Left colon (tissue), 2 donors: ENCODE measurements at regions not wholly inside any gene's neighbourhood (a gene's known extent, or its start where the extent isn't known, plus 50 kb on each side); places are given as distances from the start of the nearest gene placed in this dataset.
A peak's percentile ranks its signal among the peaks of the same experiment; 100 is the strongest.
"Not testable (repeated sequence)": the region's sequence is repeated elsewhere in the genome, so short reads cannot be mapped to it uniquely, and the experiment has no call there.

ENCODE experiments used
- ATAC-seq: fragments of 200-7000 bp; cut with Tn5 transposase; one replicate; pipeline ENCODE4 v1.9.1; 2020; ENCODE audit warnings: mild to moderate bottlenecking, moderate library complexity
- DNase-seq, 2 donors: peaks; one replicate each; pipeline ENCODE4 v3.0.0-alpha.2; 2020
- intact Hi-C, 2 donors: fragments of 100-400 bp; cut with DNase I in 1 of 2; cut with micrococcal nuclease in 1 of 2; formaldehyde crosslinking; loops; one replicate each; pipeline versions ENCODE4 v1.11.2 to v1.14.0; 2022; cut with DNase I, micrococcal nuclease
- donor health status: DM: no; HTN: no; CAD: no.
- donor health status: DM: yes; HTN: yes; CAD: no.

DNA sequence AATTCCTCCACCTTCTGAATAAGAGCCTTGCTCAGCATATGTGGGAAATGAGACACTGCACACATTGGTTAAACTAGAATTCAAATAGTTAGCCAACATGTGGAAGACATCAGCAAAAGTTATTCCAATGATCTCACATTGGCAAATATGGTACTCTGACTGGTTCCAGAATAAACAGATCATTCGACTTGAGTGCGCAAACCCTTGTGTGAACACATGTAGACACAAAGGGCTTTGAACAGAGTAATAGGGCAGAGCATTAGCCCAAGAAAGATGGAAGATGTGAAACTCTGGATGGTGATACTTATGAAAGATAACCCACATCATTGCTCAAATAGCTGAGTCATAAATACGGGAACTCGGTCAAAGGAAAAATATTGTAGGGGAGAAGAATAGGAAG lies 1133.4 kb upstream of the SEL1L start:
- DNase-seq = no peak
- ATAC-seq = no peak
- intact Hi-C loops = no loop called here

DNA sequence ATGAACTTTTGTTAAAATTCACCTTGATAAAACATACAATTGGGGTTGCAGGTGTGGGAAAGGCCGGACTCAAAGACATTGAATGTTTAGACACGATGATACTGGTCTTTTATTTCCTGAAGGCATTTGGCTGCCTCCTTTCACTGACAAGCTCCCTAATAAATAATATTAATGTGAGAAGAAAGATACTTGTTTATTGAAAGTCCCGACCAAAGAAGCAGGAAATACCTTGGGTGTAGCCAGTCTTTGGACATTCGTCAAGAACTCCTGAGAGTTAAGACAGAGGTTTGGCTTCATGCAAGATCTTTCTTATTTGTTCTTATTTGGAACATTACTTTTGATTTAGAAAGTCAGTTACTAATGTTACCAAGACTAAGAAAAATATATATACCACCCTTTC lies 1133.8 kb upstream of the SEL1L start:
- intact Hi-C loops = no loop called here
- no peak for ATAC-seq

DNA sequence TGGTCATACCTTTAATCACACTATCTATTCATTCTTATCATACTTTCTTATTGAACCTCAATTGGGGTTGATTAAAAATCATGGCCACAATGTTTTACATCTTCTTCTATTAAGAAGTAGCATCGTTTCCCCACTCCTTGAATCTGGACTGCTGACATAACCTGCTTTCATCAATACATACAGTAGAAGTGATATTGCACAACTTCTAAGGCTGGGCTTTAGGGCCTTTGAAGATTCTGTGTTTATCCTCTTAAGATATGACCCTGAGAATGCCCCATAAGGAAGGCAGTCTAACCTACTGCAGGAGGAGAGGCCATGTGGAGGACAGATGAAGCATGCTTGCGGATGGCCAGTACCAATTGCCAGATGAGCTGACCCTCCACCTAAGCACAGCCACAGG lies 1142.8 kb upstream of the SEL1L start:
- intact Hi-C loops = no loop called here
- ATAC-seq (no peak), DNase-seq (no peak)

More for the DNA sequence above, 1133.8 kb upstream of the SEL1L start:
- no peak for DNase-seq

DNA sequence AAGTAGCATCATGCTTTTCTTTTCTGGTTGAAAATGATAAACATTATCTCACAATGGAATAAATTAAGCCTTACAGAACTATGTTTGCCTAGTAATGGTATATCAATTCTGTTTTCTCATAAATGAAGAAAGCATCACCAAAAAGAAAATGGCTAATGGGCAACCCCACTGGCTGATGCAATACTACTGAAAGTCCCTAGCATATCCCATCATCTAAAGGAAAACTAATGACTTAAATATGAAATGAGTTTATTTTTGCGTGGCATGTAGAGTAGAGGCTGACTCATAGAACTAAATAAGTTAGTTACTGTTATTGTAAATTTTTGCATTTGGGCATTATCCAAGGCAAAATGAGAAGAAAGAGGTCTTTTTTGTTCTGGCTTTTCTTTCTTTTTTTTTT lies 1156.3 kb upstream of the SEL1L start:
- ATAC-seq (no peak), DNase-seq (no peak)
- intact Hi-C loops = no loop called here

DNA sequence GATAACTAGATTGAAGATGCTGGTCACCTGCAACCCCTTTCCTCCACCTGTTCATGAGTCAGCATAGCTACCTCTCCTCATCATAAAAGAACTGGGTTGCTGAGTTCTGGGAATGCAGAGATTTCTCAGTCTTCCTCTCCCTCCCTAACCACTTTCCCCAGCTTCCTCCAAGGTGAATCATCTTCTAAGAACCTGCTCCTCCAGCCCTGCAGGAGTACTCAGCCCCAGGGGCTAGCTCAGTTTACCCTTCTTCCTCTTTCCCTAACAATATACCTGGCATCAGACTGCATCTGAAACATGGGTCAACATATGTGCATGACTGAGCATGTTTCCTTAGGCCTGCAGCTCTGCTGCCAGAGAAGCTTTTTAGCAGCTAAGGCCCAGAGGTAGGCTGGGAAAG lies 1157.5 kb upstream of the SEL1L start:
- DNase-seq, ATAC-seq, intact Hi-C loops: not testable (repeated sequence)

DNA sequence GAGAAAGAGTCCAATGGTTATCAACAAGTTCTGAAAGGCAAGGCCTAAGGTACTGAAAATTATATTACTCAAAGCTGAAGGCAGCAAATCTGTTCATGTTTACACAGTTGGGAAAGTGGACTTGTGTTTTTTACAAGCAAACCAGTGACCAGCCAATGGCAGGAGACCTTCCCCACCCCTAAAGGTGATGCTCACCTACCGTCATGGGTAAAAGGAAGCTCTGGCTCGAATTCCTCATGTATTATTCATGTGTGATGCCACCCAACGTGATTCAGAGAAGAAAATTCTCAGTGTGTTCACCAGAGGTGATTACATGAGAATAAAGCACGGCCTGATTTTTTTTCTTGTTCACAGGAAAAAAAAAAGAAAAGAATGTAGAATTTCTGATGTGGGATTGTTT lies 1161.2 kb upstream of the SEL1L start:
- ATAC-seq = no peak
- intact Hi-C loops = no loop called here
- no peak for DNase-seq

DNA sequence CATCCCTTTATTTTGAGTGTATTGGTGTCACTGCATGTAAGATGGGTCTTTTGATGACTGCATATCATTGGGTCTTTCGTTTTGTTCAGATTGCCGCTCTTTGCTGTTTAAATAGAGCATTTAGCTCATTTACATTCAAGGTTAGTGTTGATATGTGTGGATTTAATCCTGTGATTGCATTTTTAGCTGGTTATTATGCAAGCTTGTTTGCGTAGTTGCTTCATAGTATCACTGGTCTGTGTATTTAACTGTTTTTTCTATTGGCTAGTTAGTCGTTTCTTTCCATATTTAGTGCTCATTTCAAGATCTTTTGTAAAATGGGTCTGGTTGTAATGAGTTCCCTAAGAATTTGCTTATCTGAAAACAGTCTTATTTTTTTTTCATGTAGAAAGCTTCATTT lies 1170.6 kb upstream of the SEL1L start:
- DNase-seq (no peak), ATAC-seq (no peak)
- intact Hi-C loops = no loop called here

DNA sequence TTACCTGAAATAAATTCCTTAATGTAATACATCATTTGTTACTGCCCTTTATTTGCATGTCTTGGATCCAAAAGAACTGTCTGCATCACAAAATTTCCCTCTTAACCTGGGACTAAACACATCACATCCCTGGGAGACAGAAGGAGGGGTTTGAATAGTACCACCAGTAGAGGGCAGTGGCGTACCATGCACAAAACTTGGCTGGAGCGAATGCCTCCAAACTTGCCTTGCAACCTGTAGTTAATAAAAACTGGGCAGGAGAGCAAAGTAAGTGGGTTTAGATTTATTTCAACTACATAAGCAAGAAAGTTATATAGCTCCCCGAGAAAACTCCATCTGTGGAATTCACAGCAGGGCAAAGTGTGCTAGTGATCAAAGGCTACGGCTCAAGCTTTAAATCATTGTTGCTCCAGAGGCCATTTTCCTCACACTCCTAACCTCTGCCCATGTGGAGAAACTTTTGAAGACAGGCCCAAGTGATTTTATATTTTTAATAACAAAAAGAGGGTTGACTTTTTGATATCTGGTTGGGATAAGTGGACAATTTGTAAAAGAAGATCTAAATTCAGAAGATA lies 1176.7 kb upstream of the SEL1L start:
- ATAC-seq (no peak), DNase-seq (peak; percentile 24 to 34)
- intact Hi-C loops = loop anchor here in 1 of 2 donors (5.0 kb wide), 1 partner anchor 187 kb away; no protein-coding TSS in a partner anchor

DNA sequence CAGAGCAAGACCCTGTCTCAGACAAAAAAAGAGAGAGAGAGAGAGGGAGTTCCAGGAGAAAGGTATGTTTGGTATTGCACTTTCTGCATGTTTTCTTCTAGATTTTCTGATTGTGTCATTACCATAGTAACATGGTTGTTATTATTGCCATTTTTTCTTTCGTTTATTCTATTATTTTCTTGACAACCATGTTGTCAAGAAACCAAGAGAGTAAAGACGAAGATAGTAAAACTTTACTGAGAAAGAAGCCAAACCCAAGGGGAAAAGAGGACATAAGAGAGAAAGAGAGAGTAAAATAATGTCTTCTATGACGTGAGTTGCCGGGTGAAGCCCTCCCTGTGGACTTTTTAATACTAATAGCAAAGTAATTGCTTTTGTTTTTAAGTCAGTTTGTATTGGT lies 1186.0 kb upstream of the SEL1L start:
- DNase-seq (no peak), ATAC-seq (no peak)
- intact Hi-C loops = no loop called here

DNA sequence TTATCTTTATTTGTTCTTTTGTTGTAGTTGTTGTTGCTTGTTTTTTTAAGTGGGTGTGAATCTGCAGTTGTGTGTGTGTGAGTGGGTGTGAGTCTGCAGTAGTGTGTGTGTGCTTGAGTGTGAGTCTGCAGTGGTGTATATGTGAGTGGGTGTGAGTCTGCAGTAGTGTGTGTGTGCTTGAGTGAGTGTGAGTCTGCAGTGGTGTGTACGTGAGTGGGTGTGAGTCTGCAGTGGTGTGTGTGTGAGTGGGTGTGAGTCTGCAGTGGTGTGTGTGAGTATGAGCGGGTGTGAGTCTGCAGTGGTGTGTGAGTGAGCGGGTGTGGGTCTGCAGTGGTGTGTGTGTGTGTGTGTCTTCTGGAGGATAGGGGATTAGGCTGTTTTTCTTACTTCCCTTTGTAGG lies 1186.8 kb upstream of the SEL1L start:
- ATAC-seq (no peak), DNase-seq (no peak)
- intact Hi-C loops = no loop called here

DNA sequence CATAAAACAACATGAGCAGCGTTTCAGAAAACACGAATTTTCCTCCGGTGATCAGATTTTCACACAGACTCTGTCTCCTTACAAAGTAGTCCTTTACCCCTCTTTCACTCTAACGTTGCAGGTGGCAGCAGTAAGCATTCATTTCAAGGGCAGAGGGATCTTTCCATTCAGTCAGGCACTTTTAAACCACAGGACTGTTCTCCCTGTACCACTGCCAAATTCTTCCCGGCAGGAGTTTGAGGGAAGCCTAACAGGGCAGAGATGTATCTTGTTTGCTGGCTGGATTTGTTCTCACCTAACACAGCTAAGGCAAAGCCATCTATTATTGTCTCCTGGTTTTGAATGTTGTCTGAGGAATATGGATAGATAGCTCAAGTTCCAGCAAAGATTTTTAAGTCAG lies 1187.3 kb upstream of the SEL1L start:
- intact Hi-C loops = no loop called here
- DNase-seq (no peak), ATAC-seq (no peak)

DNA sequence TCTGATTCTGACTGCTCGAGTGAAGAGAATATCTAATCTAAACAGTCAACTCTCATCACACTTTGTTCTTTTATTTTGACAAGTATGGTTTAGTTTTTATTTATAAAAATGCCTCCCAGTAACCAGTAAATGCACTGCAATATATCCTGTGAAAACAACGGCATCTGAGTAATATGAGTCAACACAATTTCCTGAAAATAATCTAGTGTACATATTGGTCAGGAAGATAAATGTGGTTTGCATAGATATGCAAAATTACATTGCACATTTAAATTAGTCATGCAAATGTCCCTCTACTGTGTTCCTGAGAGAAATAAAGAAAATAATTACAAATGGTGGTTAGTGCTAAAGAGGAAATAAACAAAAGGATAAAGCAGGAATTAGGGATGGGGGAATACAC lies 1190.7 kb upstream of the SEL1L start:
- no peak for DNase-seq
- intact Hi-C loops = no loop called here
- ATAC-seq = no peak

DNA sequence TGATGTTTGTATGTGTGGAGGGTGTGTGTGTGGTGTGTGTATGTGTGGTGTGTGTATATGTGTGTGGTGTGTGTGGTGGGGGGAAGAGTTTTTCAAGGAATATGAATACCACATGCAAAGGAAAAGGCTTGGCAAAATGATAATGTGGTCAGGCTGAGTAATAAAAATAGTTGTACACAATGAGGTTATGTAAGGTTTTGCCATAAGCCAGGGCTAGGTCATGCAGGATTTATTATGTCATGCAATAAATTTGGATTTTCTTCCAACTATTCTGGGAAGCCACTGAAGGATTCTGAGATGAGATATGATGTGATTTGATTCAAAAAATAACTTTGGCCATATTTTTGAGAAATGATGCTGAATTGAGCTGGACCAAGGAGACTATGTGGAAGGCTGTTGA lies 1191.6 kb upstream of the SEL1L start:
- intact Hi-C loops = no loop called here
- DNase-seq = no peak
- no peak for ATAC-seq

DNA sequence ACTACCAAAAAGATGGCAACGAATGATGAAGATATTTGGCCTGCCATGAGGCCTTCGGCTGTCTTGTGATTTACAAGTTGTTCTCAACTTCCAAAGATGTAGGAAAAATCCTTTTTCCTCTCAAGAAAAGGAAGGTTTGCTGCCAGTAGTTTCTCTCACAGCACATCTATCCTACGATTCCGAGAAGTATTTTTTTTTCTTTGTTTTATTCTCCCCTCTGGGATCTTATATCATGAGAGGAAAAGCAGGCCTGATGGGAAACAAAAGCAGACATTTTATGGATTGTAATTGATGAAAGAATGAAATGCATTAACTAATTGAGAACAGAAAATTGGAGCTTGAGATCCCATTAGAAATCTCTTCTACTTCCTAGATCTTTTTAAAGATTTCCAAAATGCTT lies 1197.9 kb upstream of the SEL1L start:
- DNase-seq = no peak
- ATAC-seq = no peak
- intact Hi-C loops = no loop called here

DNA sequence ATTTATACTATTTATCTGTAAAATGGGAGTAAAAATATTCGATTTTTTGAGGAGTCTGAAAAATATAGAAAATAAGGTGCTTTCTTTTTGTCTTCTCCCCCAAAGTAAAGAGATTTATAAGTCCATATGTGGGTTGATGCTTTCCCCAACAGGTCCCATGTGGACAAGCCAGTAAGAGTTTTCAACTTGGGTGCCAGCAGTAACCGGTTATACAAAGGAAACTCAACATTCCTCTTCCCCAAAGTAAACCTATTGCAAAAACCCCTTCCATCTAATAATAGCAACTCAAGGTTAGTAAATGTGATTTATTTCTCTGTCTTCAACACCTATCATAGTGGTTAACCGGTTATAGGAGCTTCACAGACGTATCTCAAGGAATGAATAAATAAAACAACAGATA lies 1206.9 kb upstream of the SEL1L start:
- ATAC-seq = no peak
- intact Hi-C loops = no loop called here
- no peak for DNase-seq

DNA sequence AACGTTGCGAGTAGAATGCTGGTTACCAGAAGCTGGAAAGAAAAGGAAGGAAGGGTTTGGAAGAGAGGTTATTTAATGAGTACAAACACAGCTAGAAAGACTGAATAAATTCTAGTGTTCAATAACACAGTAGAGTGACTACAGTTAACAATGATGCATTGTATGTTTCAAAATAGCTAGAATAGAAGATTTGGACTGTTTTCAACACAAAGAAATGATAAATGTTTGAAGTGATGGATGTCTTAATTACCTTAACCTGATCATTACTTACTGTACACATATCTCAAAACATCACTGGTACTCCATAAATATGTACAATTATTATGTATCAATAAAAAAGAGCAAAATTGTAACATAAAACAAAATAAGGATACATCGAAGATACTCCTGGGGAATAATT lies 1221.8 kb upstream of the SEL1L start:
- no peak for ATAC-seq
- intact Hi-C loops = no loop called here

DNA sequence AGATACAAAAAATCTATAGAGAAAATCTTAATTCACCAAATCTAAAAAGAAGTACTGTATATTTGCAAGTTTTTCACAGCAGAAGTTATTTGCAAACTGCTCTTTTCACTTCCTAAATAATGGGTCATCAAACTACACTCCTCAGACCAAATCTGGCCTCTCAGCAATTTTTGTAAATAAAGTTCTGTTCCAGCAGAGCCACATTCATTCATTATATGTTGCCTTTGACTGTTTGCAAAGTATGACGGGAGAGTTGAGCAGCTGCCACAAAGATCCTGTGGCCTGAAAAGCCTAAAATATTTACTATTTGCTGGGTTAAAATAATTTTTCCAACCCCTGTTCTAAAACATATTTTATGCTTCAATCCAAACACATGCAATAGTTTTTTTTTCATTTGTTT lies 1222.3 kb upstream of the SEL1L start:
- intact Hi-C loops = no loop called here
- ATAC-seq (no peak), DNase-seq (no peak)

More for the DNA sequence above, 1221.8 kb upstream of the SEL1L start:
- DNase-seq = no peak

DNA sequence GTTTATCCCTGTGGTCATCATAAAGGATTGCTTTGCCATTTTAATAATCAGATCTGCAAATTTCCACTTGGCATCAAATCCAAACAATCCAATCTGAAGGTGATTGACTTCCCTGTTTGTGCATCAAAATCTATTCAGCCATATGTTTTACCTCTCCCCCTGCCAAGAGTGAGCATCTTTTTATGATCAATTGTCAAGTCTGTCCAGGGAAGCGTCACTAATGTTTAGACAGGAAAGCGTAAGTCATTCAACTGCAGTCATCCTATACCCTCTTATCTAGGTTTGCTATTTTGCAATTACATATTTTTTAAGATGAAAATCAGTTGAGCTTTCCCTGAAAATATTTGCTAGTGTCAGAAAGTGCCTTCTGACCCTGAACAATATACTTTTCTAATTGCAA lies 1224.1 kb upstream of the SEL1L start:
- intact Hi-C loops = no loop called here
- ATAC-seq (no peak), DNase-seq (no peak)

DNA sequence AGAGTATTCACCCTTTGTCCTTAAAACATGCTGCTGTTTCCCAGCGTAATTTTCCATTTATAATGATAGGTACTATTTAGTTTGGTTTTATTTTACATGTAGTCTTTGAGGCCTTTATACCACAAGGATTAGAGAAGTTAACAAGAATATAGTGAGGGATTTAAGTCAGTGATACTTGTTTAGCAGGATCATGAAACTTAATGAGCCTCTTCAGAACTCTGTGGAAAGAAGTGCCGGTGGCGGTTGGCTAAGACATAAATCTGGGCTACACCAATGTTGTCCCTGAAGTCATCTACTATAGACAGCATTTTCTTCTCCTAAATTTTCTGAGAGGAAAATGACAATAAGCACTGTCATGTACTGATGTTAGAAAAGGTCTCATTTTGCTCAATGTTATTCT lies 1226.0 kb upstream of the SEL1L start:
- no peak for ATAC-seq
- DNase-seq = no peak
- intact Hi-C loops = no loop called here

DNA sequence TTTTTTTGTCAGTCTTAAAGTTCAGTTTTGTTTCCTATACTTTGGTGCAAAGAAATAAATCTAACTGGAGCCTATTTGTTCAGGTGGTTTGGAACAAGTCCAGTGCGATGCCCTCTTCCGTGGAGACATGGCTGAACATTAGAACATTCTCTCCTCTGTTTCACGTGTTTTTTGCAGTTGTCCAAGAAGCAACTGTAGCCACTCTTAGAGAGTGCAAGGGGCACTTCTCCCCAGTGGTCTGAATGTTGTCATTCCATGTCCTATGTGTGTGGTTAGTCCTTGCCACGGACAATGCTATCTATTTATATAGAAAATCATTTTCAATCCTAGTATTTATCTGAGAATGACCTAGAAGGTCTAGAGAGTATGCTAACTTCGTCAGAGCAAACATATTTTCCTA lies 1232.5 kb upstream of the SEL1L start:
- DNase-seq (no peak), ATAC-seq (no peak)
- intact Hi-C loops = no loop called here

DNA sequence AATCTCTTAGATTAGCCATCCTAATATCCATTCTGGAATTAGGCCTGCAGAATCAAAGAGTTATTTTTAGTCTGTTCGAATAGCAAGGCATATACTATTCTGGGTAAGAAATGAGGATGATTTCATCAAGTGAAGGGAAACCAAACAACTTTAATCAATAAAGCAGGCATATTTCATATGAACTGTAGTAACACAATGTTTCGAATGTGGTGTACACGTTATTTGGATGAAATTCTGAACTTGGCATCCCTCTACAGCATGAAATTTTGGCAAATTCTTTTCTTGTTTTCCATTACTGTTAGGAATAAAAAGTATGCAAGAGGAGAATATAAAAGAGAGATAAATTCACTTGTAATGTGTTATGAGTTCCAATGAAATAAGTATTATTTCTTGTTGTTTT lies 1233.3 kb upstream of the SEL1L start:
- DNase-seq = no peak
- ATAC-seq = no peak
- intact Hi-C loops = no loop called here

DNA sequence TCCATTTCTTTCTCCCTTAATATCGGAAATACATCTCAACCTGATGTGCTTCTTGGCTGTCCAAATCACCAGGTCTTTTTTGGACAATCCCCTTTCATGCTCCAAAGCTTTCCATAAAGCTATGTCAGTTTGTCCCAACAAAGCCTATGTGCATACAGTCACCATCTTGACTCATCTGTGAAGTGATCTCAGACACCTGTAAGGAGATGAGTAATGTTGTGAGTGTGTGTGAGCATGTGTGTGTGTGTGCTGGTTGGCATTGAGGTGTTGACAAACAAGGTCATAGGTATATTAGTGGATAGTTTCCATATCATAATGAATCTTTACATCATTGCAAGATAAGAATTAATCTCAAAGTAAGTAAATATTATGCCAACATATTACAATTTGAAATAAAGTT lies 1243.3 kb upstream of the SEL1L start:
- DNase-seq (no peak), ATAC-seq (no peak)
- intact Hi-C loops = no loop called here
